Kidney glomerular epithelial cell (primary cell): ENCODE measurements at regions not wholly inside any gene's neighbourhood (a gene's known extent, or its start where the extent isn't known, plus 50 kb on each side); places are given as distances from the start of the nearest gene placed in this dataset.

Source experiments
- DNase-seq: peaks from one replicate; lab custom pipeline; 2025; lab: John Stamatoyannopoulos, UW

DNA sequence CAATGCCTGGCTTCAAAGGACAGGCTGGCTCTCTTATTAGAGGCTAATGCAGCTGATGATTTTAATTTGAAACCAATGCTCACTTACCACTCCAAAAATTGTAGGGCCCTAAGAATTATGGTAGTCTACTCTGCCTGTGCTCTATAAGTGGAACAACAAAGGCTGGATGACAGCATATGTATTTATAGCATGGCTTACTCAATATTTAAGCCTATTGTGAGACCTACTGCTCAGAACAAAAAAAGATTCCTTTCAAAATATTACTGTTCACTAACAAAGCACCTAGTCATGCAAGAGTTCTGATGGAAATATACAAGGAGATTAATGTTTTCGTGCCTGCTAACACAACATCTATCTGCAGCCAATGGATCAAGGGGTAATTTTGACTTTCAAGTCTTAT lies 73.8 kb upstream of the DUSP10 start:
- DNase-seq, result no peak

DNA sequence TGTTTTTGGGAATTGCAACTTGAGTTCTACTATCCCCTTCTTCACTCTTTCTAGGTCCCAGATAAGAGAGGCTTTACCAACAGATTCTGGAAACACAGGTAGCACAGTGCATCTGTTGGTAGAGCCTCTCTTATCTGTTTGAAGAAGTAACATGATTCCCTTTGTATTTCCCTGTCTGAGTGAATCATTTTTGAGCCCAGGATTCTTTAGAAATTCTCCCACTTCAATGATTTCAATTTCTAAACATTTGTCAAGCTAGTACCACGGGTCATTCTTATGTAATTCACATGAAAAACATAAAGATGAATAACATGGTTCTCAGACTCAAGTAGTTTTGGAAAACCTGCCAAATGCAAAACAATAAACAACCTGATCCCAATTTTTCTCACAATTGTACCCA lies 72.0 kb upstream of the DUSP10 start:
- no peak for DNase-seq

DNA sequence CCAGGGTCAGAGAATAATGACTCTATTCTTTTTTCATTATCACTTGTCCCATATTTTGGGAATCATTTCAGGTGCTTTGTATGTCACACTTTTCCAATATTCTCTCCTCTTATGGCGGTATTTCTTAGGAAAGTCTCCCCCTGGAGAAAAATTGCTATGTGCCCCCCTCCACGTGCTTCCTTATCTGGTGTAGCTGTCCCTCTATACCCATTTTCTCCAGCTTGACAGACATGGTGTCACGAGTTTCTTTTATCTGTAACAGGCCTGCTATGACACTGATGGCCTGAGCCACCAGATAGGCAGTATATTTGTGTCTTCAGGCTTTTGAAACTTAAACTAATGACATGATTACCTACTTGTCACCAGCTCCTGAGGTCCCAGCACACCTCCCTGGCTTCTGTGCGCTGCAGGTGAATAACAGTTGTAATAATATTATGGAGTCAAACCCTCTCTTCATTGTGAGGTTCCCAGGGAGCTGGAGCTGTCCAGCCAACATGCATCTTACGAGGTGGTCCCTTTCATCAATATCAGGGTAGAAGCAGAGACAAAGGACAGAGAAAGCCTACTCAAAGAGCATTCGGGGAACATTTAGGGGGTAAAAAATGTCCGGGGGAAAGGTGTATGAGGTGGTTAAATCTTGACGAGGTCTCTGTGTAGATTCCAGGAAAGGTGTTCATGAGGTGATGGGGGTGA lies 71.2 kb upstream of the DUSP10 start:
- no peak for DNase-seq

DNA sequence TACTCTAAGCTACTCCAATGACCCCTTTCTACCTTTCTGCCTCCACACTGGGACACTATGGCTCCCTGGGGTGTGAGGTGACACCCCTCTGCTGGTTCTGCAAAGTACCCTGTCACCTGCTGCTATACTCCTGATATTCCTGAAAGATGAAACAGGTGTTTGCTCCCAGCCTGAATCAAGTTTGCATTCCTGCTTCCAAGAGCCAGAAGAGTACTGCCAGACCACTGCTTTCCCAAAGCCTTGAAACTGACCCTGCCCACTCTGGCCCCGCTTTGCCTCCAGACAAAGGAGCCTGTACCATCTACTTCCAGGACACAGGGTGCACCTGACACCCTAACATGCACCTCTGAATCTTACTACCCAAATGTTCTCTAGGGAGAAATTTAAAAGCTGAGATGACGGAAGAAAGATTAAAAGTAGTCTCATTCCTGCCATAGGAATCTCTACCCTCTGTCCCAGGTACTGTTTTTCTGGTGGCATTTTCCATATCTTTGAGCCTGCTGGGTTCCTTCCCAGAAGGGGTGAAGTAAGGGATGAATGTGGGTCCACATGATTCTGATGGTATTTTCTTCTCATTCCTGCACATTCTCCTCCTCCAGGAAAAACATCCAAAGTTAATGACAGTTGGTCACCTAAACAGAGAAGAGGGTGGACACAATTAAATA lies 70.3 kb upstream of the DUSP10 start:
- no peak for DNase-seq

DNA sequence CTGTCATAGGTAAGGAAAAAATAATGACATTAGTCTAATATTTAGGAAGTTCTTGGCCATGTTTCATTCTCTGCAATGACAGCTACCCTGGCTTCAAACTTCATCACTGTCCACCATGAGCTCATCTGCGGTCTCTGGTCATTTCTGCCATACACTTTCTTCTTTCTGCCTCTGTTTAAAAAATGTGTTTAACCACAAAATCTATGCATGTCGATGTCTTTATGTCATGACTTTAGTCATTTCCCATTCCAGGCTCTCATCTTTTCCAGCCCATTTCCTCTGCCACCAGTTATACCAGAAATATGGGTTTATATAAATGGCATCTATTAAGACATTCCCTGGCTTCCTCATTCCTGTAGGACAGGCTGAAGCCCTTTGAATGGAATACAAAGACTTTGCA lies 68.5 kb upstream of the DUSP10 start:
- no peak for DNase-seq

DNA sequence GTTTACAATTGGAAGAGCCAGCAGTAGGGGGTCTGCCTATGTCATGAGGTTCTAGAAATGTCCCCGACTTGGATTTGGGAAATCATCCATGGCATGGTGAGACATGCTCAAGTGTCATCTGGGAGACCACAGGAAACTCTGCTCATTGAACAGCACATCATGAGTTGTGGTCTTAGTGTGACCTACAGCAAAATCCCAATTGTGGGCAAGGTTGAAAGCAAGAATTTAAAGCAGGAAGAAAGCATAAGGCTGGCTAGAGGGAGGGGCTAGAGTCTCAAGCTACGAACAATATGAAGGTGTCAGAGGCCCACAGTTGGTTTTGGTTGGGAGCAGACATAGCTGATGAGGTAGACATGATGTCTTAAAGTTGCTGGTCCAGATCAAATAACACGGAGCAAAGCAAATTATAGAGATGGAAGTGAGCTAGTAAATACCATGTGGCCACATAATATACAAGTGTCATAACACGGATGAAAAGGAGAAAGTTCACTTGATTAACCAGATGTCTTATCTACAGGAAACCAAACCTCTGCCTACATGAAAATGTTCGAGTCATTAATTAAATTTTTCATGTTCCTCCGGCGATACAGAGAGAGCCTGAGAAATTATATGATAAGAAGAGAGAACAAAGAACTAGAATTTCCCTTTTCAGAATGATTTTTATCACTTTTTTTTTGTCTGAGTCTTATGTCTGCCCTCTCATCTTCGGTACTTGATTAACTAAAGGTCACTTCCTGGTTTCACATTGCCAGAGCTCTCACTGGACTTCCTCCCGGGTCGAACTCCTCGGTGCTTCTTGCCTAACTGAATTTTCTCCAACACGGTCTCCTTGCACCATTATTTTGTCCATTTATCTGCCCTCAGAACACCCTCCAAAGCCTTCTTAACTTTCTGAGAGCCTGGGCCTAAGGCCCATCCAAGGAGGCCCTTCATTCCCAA lies 67.5 kb upstream of the DUSP10 start:
- DNase-seq, result no peak

DNA sequence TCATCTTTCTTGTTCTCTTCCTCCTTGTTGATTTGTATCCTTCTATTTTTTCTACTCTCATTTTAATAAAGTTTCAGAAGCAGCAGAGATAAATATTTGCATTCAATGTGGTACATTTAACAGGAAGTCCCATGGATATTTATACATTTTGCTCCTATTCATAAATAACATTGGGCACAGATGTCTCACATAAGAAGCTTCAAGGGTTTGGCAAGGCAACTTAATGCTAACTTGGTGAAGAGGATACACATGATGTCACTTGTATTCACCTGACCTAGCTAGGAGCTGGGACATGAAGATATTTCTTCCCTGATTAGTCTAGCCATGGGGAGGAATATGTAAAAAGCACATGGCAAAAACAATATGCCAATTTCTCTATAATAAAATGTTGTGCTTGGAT lies 65.1 kb upstream of the DUSP10 start:
- DNase-seq, result no peak

DNA sequence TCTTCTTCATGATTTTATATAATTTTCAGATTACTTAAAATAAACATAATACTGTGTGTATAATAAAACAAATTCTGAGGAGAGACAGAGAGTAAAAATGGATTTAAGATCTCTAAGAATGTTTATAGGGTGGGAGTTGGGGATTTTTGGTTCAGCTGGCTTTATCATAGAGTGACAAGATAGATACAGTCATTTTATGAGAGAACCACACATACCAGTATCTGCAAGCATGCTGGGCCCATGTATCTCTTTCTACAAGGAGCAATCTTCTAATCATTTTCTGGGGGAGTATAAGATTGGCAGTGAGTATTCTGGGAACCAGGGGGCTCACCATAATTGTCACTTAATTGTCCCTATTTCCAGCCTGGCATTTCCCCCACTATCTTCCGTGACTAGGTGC lies 64.3 kb upstream of the DUSP10 start:
- DNase-seq, result no peak

DNA sequence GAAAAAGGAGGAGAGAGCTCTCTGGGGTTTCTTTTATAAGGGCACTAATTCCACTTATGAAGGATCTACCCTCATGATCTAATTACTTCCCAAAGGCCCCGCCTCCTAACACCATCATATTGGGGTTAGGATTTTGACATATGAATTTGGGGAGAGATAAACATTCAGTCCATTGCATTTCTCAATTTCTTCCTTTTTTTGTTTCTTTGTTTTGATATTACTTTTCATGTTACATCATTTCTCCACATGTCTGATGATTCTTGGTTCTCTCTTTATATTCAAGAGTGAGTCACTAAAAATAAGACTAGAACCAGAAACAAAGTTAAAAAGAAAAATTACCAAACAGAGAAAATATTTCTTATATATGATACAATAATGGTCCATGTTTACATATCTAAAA lies 63.2 kb upstream of the DUSP10 start:
- no peak for DNase-seq

DNA sequence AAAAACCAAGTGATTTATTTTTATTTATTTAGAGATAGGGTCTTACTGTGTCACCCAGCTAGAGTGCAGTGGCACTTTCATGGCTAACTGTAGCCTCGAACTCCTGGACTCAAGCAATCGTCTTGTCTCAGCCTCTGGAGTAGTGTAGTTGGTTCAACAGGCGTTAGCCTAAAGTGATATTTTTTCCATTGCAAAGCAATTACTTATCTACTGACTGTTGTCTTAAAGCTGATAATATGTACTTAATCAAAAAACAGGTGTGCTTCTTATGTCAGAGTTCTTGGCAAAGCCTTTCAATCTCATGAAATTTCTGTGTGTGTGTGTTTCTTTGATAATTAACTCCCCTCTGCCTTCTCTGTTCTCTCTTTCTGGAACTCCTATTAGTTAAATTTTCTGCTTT lies 62.4 kb upstream of the DUSP10 start:
- DNase-seq, result no peak

DNA sequence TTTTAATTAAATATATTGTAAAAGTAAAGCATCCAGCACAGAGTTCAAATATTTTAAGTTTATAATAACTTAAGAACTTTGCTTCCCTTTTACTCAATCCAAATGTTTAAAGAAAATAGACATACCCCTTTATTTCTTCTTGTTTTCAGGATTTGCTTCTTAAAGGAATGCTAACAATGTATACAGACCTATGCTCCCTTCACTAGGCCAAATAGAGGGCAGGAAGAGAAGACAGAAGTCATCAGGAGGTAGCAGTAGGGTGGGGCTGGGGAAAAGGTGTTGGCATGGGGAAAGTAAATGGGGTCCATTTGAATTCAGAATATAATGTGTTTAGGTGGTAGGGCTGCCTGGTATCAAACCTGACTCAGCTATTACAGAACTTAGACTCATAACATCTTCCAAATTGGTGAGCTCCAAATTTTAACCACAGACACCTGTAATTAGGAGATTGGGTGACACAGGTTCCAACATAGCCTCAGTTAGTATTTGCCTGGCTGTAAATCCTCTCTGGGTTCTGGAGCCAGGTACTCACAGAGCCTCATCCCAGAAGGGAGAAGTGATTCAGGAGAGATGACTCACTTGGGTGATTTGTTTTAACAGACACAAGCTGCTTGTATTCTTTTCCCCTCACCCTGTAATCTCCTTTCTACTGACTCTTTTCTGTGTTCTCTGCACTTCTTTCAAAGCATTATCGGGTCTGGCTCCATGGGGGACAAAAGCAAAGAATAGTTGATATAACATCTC lies 60.1 kb upstream of the DUSP10 start:
- peak; percentile 83 for DNase-seq

DNA sequence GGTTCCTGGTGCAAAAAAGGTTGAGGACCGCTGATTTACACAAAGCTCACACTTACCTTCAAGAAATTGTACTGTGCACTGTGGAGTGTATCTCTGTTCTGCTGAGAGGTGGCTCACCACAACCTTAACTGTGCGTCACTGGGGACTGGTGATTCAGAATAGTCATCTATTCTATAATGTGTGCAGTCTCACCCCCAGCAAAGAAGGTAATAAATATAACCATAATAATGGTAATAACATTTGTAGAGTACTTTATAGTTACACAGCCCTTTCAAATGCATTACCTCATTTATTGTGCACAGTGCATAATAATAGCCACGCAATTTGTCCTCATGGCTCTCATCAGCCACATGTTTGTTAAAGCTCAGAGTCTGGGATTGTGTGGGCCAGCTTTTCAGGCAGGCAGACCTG lies 59.4 kb upstream of the DUSP10 start:
- no peak for DNase-seq

DNA sequence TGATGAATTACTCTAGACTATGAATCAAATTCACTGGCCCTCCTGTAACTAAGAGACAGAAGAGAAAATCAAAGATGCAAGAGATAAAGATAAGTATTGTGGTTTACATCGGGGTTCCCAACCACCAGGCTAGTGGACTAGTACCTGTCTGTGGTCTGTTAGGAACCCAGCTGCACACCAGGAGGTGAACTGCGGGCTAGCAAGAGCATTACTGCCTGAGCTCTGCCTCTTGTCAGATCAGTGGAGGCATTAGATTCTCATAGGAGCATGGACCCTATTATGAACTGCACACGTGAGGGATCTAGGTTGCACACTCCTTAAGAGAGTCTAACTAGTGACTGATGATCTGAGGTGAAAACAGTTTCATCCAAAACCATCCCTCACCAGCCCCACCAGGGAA lies 58.9 kb upstream of the DUSP10 start:
- no peak for DNase-seq

DNA sequence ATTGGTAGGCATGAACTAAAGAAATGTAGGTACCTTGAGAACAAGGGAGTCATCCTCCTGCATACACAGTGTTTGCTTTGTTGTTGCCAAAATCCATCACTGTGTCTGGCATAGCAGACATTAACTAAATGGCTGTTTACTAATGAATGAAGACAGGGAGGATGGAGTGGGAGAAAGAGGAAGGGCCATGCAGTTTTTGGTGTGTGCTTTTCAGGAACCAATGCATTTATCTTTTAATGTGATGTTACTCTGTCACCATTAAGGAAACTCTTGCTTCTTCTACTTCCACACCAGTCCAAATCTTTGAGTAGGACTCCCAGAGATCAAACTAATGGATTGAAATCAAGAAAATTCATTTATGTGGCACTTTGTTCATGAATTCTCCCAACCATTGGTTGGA lies 55.6 kb upstream of the DUSP10 start:
- DNase-seq, result no peak

DNA sequence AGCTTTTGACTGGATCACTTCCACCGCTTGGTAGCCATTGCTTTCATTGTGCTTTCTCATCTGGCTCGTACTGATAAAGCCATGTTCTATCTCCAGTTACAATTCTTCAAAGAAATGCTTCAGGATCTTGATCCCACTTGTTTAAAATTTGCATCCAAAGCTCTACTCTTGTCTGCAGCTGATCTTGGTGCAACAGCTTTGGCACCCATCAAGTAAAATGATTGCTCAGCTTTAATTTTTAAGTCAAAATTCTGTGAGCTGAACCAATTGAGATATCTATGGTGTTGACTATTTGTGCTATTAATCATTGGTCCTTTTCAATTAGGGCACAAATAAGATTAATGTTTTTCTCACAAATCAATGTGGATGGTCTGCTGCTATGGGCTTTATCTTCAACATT lies 54.8 kb upstream of the DUSP10 start:
- no peak for DNase-seq

DNA sequence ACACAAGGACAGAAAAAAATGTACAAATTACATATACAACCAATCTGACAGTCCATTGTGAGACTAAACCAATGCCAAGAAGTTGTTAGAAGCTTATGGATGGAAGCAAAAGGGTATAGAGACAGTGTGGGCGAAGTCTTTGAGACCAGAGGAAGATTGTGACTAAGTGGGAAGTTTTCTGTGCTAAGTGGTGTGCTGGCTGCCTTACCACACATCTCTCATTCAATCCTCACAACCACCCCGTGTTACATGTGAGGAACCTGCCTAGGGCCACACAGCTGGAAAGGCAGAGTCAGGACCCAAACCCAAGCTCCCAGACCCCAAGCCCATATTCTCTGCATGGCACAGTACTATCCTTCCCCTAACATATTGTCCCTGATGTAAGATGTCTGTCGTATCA lies 53.5 kb upstream of the DUSP10 start:
- DNase-seq, result no peak

DNA sequence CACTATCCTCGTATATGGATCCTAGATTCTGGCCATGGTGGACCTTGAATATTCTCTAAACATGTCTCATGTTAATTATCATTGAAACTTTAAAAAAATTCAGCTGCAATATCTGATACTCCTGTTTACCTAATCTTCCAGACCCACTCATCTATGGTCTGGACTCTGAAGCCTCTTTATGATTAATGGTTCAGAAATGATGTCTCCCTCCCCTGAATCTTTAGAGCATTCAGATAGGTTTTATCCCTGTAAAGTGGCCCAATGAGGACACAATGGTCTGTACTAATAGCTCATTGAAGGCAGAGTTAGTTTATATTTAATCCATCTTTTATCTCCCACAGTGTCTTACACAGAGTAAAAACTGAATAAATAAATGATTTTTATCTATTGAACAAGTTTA lies 53.0 kb upstream of the DUSP10 start:
- DNase-seq, result peak; percentile 22

DNA sequence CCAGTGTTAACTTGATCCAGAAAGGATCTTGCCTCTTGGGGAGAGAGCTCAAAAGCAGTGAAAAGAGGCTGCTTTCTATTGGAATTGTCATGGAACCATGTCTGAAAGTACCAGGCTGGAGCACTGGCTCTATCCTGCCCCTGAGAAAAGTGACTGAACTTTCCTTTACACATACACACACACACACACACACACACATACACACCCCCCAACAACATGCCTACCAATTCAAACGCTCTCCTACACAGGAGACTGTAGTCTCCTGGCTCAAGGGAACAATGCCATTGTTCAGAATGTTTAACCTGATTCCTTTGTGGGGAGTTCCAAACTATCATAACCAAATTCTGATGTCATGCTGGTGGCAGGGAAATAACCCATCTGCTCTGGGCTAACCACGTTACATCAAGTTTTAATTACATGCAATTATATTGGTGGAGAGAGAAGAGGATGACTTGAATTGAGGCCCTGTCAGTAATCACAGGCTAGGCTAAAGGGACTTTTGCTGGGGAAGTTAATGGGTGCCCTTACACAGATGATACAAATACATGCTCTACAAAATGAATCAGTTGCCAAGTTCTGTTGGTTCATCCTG lies 52.3 kb upstream of the DUSP10 start:
- peak; percentile 36 for DNase-seq

DNA sequence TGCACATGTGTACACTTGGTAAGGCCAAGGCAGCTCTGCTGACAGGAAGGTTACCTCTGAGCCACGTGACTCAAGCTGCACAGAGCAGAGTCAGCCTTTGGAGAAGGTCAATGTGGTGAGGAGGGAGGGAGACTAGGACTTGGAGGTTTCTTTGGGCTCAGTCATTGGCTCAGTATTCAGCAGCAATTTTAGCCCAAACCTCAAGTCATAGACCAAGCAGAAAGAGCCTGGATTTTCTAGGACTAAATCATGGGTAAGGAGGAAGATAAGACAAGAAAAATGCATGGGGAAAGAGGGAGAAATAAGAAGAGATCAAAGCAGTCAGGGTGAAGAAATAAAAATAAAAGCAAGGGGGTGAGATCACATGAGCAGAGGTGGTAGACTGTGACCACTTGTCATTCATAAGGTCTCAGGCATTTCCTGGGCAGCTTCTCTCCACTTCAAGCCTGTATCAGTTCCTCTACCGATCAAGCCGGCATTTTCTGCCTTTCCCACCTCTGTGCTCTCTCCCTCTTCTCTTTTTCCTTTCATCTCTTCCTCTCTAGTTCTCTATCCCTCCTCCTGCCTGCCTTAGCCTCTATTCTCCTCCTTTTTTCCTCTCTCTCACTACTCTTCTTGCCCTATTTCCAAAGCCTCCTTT lies 51.7 kb upstream of the DUSP10 start:
- peak; percentile 51 for DNase-seq

DNA sequence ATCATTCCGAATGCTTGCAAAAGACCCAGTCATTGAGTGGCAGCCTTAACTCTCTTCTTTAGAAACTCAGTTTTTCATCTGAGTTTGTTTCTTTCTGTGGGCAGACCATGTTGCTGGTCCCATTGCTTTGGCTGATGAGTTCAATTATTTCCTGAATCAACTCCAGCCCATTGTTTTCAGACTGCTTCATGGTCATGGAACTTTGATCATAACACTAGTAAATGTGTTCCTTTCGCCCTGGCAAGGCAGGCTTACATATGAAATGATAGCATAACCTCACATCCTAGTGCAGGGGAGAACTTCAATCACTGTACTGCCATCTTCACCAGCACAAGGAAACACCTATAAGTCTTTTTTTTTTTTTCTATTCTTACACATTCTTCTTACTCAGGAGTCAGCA lies 50.0 kb upstream of the DUSP10 start:
- no peak for DNase-seq
